Fibroblast of peridontal ligament (primary cell): ENCODE measurements at regions not wholly inside any gene's neighbourhood (a gene's known extent, or its start where the extent isn't known, plus 50 kb on each side); places are given as distances from the start of the nearest gene placed in this dataset.

Experiments used
- DNase-seq: peaks from one replicate; pipeline ENCODE4 v3.0.0-alpha.2; 2010; ENCODE audit errors: extremely low read depth

- peak; percentile 37 for DNase-seq
Observed at GRCh38 chr9:85155352-85155751, 485.8 kb downstream of the NTRK2 start.

- no peak for DNase-seq
Observed at GRCh38 chr9:85151741-85152140, 482.2 kb downstream of the NTRK2 start.

GRCh38 chr9:85151162-85151561 is 481.6 kb downstream of the NTRK2 start:
- DNase-seq: no peak

- no peak for DNase-seq
Observed at GRCh38 chr9:85147046-85147640, 477.6 kb downstream of the NTRK2 start.

GRCh38 chr9:85142968-85143367 is 473.4 kb downstream of the NTRK2 start:
- DNase-seq: no peak

GRCh38 chr9:85142496-85142911 is 473.0 kb downstream of the NTRK2 start:
- DNase-seq: no peak

GRCh38 chr9:85137696-85138095 is 468.2 kb downstream of the NTRK2 start:
- no peak for DNase-seq

GRCh38 chr9:85136987-85137386 is 467.5 kb downstream of the NTRK2 start:
- DNase-seq: no peak

GRCh38 chr9:85136507-85136906 is 467.0 kb downstream of the NTRK2 start:
- DNase-seq: no peak

GRCh38 chr9:85130764-85131163 is 461.2 kb downstream of the NTRK2 start:
- DNase-seq: no peak

- DNase-seq: no peak
Observed at GRCh38 chr9:85130260-85130659, 460.7 kb downstream of the NTRK2 start.

GRCh38 chr9:85129514-85129913 is 460.0 kb downstream of the NTRK2 start:
- DNase-seq: no peak

- no peak for DNase-seq
Observed at GRCh38 chr9:85118990-85119755, 449.6 kb downstream of the NTRK2 start.

- no peak for DNase-seq
Observed at GRCh38 chr9:85117831-85118230, 448.3 kb downstream of the NTRK2 start.

- no peak for DNase-seq
Observed at GRCh38 chr9:85115473-85115872, 445.9 kb downstream of the NTRK2 start.

- no peak for DNase-seq
Observed at GRCh38 chr9:85114799-85115198, 445.3 kb downstream of the NTRK2 start.

GRCh38 chr9:85112933-85113418 is 443.4 kb downstream of the NTRK2 start:
- DNase-seq: no peak

GRCh38 chr9:85112391-85112790 is 442.9 kb downstream of the NTRK2 start:
- DNase-seq: no peak

- DNase-seq: no peak
Observed at GRCh38 chr9:85108746-85109145, 439.2 kb downstream of the NTRK2 start.

GRCh38 chr9:85108229-85108628 is 438.7 kb downstream of the NTRK2 start:
- DNase-seq: no peak

GRCh38 chr9:85089188-85089969 is 419.9 kb downstream of the NTRK2 start:
- no peak for DNase-seq

- DNase-seq: no peak
Observed at GRCh38 chr9:85081963-85082362, 412.4 kb downstream of the NTRK2 start.

GRCh38 chr9:85079349-85079748 is 409.8 kb downstream of the NTRK2 start:
- no peak for DNase-seq
